Progenitor cell of endocrine pancreas (in vitro differentiated cells): ENCODE measurements at regions not wholly inside any gene's neighbourhood (a gene's known extent, or its start where the extent isn't known, plus 50 kb on each side); places are given as distances from the start of the nearest gene placed in this dataset.

Source experiments
- DNase-seq: peaks from one replicate; pipeline ENCODE4 v3.0.0; 2021; ENCODE audit warnings: low spot score; ENCODE audit not compliant: unreplicated experiment
- H3K27ac Mint-ChIP-seq: 2 replicates; pipeline ENCODE4 v1.8.0; 2021; ENCODE audit warnings: mild to moderate bottlenecking, moderate library complexity, mixed read lengths
- H3K27me3 Mint-ChIP-seq: 2 replicates; pipeline ENCODE4 v1.8.0; 2021; ENCODE audit warnings: mixed read lengths
- H3K36me3 Mint-ChIP-seq: 2 replicates; pipeline ENCODE4 v1.8.0; 2022; ENCODE audit warnings: mixed read lengths; ENCODE audit not compliant: insufficient read depth
- H3K4me1 Mint-ChIP-seq: 2 replicates; pipeline ENCODE4 v1.8.0; 2021; ENCODE audit warnings: low read depth, mixed read lengths
- H3K4me3 Mint-ChIP-seq: 2 replicates; pipeline ENCODE4 v1.8.0; 2021; ENCODE audit warnings: low read depth, mild to moderate bottlenecking, moderate library complexity, mixed read lengths
- H3K9me3 Mint-ChIP-seq: 2 replicates; pipeline ENCODE4 v1.8.0; 2021; ENCODE audit warnings: low read depth, mixed read lengths
- CTCF ChIP-seq: fragments of 200-600 bp; sonication (generic); IDR thresholded peaks from one replicate; pipeline ENCODE4 v1.5.0; 2021; ENCODE audit warnings: antibody characterized with exemption, mild to moderate bottlenecking; ENCODE audit not compliant: unreplicated experiment

- Mint-ChIP-seq H3K9me3 (no peaks in the 10 kb centered on the region), H3K36me3 (no peaks in the 10 kb centered on the region), H3K4me3 (no peak overlapping the region), H3K27me3 (no peaks in the 10 kb centered on the region), H3K27ac (peak overlapping the region; percentile 25), H3K4me1 (peaks cover 31% of the 10 kb centered on the region)
- DNase-seq, result no peak
- TF ChIP-seq CTCF, result no peak
Observed at GRCh38 chr18:22110461-22110924, 58.9 kb upstream of the GATA6 start.

- H3K9me3 Mint-ChIP-seq, result no peaks in the 10 kb centered on the region
- peaks cover 26% of the 10 kb centered on the region for H3K4me1 Mint-ChIP-seq
- H3K27ac Mint-ChIP-seq, result no peak overlapping the region
- no peak overlapping the region for H3K4me3 Mint-ChIP-seq
- no peak for TF ChIP-seq CTCF
- H3K27me3 Mint-ChIP-seq, result no peaks in the 10 kb centered on the region
- no peak for DNase-seq
- H3K36me3 Mint-ChIP-seq, result no peaks in the 10 kb centered on the region
Observed at GRCh38 chr18:22112215-22112614, 57.2 kb upstream of the GATA6 start.

- H3K9me3 Mint-ChIP-seq, result no peaks in the 10 kb centered on the region
- no peak overlapping the region for H3K27ac Mint-ChIP-seq
- H3K27me3 Mint-ChIP-seq, result no peaks in the 10 kb centered on the region
Observed at GRCh38 chr18:22113144-22113844, 56.1 kb upstream of the GATA6 start.

GRCh38 chr18:22114526-22115321 lies 54.7 kb upstream of the GATA6 start:
- H3K27ac Mint-ChIP-seq, result no peak overlapping the region
- H3K4me3 Mint-ChIP-seq, result no peak overlapping the region
- DNase-seq, result no peak
- H3K36me3 Mint-ChIP-seq, result no peaks in the 10 kb centered on the region
- H3K4me1 Mint-ChIP-seq, result peaks cover 19% of the 10 kb centered on the region
- no peaks in the 10 kb centered on the region for H3K27me3 Mint-ChIP-seq
- no peak for TF ChIP-seq CTCF
- no peaks in the 10 kb centered on the region for H3K9me3 Mint-ChIP-seq

More at GRCh38 chr18:22113144-22113844, 56.1 kb upstream of the GATA6 start:
- no peak for TF ChIP-seq CTCF
- peaks cover 22% of the 10 kb centered on the region for H3K4me1 Mint-ChIP-seq
- H3K36me3 Mint-ChIP-seq, result no peaks in the 10 kb centered on the region
- no peak overlapping the region for H3K4me3 Mint-ChIP-seq
- no peak for DNase-seq

GRCh38 chr18:22115573-22115972 lies 53.8 kb upstream of the GATA6 start:
- peak overlapping the region; percentile 38 for H3K27ac Mint-ChIP-seq
- no peak overlapping the region for H3K4me3 Mint-ChIP-seq
- H3K9me3 Mint-ChIP-seq, result no peaks in the 10 kb centered on the region
- no peak for DNase-seq
- H3K27me3 Mint-ChIP-seq, result no peaks in the 10 kb centered on the region
- H3K36me3 Mint-ChIP-seq, result no peaks in the 10 kb centered on the region
- peaks cover 16% of the 10 kb centered on the region for H3K4me1 Mint-ChIP-seq
- no peak for TF ChIP-seq CTCF
